OCI-LY1 (cell line): ENCODE measurements at regions not wholly inside any gene's neighbourhood (a gene's known extent, or its start where the extent isn't known, plus 50 kb on each side); places are given as distances from the start of the nearest gene placed in this dataset.

ENCODE experiments used
- EZH2 ChIP-seq: fragments of 200-600 bp; sonication (generic), shearing (Covaris generic); IDR thresholded peaks from 2 replicates; pipeline ENCODE4 v1.8.0; 2017; ENCODE audit warnings: borderline replicate concordance, mixed run types, mild to moderate bottlenecking, antibody characterized with exemption, low read length, moderate library complexity, mixed read lengths
- TF ChIP-seq, protein P1 (sequence below): fragments of 200-600 bp; sonication (generic), shearing (Covaris generic); IDR thresholded peaks from 2 replicates; pipeline ENCODE4 v1.5.1; 2017; ENCODE audit warnings: mild to moderate bottlenecking, antibody characterized with exemption, low read length, moderate library complexity, mixed read lengths

DNA sequence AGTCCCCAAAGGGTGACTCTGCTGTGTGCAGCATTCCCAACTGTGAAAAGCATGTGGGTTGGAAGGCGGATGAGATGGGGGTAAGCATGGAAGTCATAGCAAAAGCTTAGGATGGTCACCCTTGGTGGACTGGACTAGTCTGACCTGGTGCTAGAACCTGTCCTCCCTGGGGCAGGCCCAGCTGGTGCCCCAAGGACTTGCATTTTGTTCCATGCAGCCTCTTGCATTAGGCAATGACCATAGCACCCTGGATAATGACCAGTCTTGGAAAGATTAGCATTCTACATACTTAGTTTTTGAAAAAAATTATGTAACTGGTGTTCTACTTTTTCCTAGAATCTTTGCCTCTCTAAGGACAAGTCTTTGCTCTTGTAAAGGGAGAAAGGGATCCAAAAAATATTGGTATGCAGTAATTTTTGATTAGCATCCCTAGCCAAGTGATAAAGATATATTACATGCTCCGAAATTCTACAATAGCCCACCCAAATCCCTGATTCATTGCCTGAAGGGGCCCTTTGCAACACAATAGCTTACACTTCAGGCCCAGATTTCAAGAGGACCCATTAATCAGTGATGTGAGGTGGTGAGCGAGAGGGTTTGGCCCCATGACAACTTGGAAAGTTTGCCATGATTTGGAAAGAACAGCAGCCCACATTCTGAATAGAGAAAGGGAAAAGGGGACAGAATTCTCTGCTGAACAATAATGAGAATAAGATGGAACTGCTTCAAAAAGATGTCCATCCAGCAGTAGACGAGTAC is 93.3 kb upstream of the CD180 start:
- TF ChIP-seq, protein P1, sequence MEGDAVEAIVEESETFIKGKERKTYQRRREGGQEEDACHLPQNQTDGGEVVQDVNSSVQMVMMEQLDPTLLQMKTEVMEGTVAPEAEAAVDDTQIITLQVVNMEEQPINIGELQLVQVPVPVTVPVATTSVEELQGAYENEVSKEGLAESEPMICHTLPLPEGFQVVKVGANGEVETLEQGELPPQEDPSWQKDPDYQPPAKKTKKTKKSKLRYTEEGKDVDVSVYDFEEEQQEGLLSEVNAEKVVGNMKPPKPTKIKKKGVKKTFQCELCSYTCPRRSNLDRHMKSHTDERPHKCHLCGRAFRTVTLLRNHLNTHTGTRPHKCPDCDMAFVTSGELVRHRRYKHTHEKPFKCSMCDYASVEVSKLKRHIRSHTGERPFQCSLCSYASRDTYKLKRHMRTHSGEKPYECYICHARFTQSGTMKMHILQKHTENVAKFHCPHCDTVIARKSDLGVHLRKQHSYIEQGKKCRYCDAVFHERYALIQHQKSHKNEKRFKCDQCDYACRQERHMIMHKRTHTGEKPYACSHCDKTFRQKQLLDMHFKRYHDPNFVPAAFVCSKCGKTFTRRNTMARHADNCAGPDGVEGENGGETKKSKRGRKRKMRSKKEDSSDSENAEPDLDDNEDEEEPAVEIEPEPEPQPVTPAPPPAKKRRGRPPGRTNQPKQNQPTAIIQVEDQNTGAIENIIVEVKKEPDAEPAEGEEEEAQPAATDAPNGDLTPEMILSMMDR, result no peak
- TF ChIP-seq EZH2, result no peak
